GM10248 (cell line): ENCODE measurements at regions not wholly inside any gene's neighbourhood (a gene's known extent, or its start where the extent isn't known, plus 50 kb on each side); places are given as distances from the start of the nearest gene placed in this dataset.

ENCODE experiments used
- CTCF ChIA-PET: fragments of 300-600 bp; sonication (Branson Sonifier 250); formaldehyde crosslinking; extraction: SDS; loops from one replicate; lab custom pipeline; 2021; ENCODE audit warnings: antibody characterized with exemption; lab: Yijun Ruan, JAX
- POLR2A ChIA-PET: fragments of 350-650 bp; sonication (Branson Sonifier 250); formaldehyde crosslinking; extraction: SDS; loops from one replicate; lab custom pipeline; 2020; ENCODE audit warnings: antibody characterized with exemption; lab: Yijun Ruan, JAX
- DNase-seq: peaks from one replicate; pipeline ENCODE4 v3.0.0; 2012; ENCODE audit errors: extremely low spot score
- TF ChIP-seq, protein P1 (sequence below): IDR thresholded peaks from 2 replicates; pipeline ENCODE4 v1.5.1; 2012; ENCODE audit warnings: mild to moderate bottlenecking, low read depth; ENCODE audit errors: extremely low read depth, missing control alignments, control extremely low read depth

DNA sequence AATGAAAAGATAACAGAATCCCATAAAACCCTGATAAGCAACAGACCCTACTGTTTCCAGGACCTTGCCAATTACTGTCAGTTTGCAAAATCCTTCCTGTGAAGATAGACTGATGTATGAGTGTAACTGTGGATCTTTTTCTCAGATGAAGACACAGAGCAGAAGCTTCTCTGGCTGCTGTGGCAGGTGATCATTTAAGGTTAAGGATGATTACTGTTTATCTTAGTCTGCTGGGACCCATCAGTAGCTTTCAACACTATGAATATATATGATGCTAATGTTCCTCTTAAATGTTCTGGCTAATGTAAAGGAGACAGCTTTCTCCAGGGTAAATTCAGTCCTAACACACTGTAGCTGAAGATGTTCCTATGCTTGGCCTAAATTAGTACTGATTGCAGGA lies 56.0 kb upstream of the CTTNBP2 start:
- CTCF ChIA-PET: no interaction called here
- POLR2A ChIA-PET: no interaction called here
- DNase-seq: no peak
- TF ChIP-seq, protein P1, sequence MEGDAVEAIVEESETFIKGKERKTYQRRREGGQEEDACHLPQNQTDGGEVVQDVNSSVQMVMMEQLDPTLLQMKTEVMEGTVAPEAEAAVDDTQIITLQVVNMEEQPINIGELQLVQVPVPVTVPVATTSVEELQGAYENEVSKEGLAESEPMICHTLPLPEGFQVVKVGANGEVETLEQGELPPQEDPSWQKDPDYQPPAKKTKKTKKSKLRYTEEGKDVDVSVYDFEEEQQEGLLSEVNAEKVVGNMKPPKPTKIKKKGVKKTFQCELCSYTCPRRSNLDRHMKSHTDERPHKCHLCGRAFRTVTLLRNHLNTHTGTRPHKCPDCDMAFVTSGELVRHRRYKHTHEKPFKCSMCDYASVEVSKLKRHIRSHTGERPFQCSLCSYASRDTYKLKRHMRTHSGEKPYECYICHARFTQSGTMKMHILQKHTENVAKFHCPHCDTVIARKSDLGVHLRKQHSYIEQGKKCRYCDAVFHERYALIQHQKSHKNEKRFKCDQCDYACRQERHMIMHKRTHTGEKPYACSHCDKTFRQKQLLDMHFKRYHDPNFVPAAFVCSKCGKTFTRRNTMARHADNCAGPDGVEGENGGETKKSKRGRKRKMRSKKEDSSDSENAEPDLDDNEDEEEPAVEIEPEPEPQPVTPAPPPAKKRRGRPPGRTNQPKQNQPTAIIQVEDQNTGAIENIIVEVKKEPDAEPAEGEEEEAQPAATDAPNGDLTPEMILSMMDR: no peak

DNA sequence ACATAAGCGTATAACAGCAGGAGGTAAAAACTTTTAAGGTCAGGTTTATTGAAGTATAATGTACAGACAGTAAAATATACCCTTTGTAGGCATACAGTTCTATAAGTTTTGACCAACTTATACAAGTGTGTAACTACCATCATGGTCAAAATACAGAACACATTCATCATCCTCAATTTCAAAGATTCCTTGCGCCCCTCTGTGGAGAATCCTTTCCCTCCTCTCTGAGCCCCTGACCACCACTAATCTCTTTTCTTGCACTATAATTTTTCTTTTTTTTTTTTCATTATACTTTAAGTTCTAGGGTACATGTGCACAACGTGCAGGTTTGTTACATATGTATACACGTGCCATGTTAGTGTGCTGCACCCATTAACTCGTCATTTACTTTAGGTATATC lies 58.1 kb upstream of the CTTNBP2 start:
- no peak for DNase-seq
- TF ChIP-seq, protein P1: no peak
- ChIA-PET POLR2A (no interaction called here), CTCF (no interaction called here)

DNA sequence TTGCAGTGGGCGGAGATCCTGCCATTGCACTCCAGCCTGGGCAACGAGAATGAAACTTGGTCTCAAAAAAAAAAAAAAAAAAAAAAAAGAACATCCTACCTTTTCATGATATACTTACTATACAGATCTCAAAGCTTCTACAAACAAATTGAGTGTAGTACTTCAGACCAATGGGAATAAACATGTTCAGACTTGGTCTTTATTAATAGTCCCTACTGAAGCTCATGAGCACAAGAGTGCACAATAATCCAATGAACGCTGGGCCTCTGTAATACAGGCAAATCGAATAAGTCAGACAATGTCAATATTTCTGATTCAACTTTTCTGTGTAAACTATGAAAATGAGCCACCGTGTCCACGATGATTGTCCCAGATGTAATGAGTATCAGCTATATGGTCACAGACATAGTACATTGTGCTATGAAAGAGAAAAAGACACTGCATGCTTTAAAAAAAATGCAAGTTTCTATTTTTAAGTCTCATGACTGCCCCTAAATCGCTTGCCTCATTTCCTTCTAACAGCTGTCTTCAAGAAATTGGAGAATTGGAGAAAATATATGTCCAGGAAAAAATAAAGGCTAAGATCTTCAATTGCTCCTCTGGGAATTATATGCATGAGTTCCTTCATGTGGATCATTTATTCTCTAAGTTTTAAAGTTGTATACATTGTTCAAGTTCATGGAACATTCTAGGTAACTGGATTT lies 64.0 kb upstream of the CTTNBP2 start:
- TF ChIP-seq, protein P1: no peak
- CTCF ChIA-PET: interaction anchor here (0.8 to 1.2 kb wide), 2 partner anchors 9 to 41 kb away, joined by 3 read pairs; no protein-coding TSS in a partner anchor
- no peak for DNase-seq
- POLR2A ChIA-PET: no interaction called here

DNA sequence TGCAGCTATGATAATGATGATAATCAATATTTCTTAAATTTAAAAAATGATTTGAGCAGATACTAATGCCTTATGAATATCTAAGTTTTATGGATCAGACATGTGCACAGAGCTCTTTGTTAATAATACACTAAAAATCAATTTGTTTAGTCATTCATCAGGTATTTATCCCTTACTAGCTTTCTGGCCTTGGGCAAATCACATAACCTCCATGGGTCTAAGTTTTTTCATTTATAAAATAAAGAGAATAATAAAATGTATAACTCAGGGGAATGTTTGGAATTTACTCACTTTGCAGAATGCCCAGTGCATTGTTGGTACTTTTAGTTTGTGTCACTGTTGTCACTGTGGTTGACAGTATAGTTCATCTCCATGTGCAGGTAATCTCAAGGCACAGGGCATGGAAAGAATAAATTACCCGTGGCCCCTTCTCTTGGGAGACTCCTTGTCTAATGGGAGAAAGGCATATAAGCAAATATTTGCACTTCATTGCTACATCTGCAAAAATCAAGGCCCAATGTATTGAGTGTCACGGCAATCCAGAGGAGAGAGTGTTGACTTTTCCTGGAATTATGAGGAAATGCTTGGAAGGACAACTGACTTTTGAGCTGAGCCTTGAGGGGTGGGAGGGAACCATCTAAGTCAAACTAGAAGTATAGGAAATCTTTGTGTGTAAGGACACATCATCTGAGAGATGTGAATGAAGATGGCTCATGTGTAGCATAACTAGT lies 64.7 kb upstream of the CTTNBP2 start:
- ChIA-PET CTCF (interaction anchor here (0.8 to 2.1 kb wide), 2 partner anchors 10 to 11 kb away, joined by 3 to 5 read pairs; no protein-coding TSS in a partner anchor), POLR2A (no interaction called here)
- TF ChIP-seq, protein P1: no peak
- DNase-seq: no peak

DNA sequence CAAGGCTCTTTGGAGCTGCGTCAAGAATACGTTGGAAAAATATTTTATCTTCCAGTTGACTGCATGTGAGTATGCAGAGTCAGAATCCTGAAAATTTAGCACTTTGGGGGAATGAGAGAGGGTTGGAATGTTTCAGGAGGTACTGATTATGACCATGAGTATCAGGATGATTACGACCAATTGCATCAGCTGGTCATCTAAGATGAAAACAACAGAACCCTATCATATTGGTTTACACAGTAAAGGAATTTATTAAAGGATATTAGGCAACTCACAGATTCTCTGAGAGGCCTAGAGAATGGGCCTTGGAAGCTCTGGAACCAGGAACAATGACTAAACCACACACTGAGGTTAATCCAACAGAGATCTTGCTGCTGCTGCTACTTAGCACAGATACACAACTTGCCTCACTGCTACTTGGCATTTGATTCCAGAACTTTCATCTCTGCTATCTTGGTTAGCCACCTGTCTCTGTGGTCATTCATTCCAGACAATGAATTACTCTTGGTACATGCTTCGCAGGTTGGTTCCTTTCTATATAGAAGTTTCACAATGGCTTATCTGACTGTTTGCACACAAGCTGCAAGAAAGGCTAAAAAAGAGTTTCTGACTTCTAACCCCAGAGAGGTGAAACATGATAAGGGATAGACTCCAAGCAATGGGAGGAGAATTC lies 68.0 kb upstream of the CTTNBP2 start:
- DNase-seq: no peak
- ChIA-PET POLR2A (no interaction called here), CTCF (interaction anchor here (1.2 kb wide), 1 partner anchor 10 kb away, joined by 5 read pairs; no protein-coding TSS in a partner anchor)
- TF ChIP-seq, protein P1: no peak

DNA sequence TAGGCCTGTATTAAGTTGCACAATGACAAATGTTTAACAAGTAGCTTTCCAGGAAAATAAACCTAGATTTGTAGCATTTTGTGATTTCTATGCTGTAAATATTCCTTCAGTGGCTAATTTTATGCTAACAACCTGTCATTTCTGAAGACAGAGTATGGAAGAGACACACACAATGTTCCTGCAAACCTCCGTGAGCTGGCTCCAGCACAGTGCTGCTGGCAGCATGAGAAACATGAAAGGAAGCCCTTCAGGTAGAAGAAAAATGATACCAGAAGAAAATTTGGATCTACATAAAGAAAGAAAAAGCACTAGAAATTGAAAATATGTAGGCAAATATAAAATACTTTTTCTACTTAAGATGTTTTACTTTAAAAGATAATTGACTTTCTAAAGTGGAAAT lies 69.5 kb upstream of the CTTNBP2 start:
- ChIA-PET CTCF (no interaction called here), POLR2A (no interaction called here)
- TF ChIP-seq, protein P1: no peak
- DNase-seq: no peak
